ENCODE measurements at regions not wholly inside any gene's neighbourhood (a gene's known extent, or its start where the extent isn't known, plus 50 kb on each side); places are given as distances from the start of the nearest gene placed in this dataset.
"Not testable (repeated sequence)": the region's sequence is repeated elsewhere in the genome, so short reads cannot be mapped to it uniquely, and the experiment has no call there.

DNA sequence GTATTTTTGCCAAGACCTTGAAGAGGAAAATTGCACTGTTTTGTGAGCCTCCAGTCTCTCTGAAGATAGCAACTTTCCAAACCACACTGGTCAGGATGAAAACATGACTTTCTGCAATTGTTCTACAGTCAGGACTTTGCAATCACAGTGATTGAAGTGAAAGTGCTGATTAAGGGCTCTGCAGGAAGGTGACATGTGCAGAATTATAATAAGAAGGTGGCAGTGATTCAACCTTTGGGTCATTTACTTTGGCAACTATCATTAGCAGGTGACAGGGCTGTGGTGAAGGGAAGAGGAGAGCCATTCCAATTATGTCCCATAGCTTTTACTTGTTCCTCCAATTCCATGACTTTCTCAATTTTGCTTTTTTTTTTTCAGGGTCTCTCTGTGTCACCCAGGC, 350.0 kb upstream of the FZD8 start:
- no peaks in the 10 kb centered on the region for H3K36me3 Mint-ChIP-seq (ENCODE audit: low read depth)
- intact Hi-C loops (cut with micrococcal nuclease) = no loop called here
- no peak overlapping the region for H3K27ac Mint-ChIP-seq
- TF ChIP-seq, protein P1, sequence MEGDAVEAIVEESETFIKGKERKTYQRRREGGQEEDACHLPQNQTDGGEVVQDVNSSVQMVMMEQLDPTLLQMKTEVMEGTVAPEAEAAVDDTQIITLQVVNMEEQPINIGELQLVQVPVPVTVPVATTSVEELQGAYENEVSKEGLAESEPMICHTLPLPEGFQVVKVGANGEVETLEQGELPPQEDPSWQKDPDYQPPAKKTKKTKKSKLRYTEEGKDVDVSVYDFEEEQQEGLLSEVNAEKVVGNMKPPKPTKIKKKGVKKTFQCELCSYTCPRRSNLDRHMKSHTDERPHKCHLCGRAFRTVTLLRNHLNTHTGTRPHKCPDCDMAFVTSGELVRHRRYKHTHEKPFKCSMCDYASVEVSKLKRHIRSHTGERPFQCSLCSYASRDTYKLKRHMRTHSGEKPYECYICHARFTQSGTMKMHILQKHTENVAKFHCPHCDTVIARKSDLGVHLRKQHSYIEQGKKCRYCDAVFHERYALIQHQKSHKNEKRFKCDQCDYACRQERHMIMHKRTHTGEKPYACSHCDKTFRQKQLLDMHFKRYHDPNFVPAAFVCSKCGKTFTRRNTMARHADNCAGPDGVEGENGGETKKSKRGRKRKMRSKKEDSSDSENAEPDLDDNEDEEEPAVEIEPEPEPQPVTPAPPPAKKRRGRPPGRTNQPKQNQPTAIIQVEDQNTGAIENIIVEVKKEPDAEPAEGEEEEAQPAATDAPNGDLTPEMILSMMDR (IDR thresholded peaks at IDR 0.05) = no peak
- no peak overlapping the region for H3K4me3 Mint-ChIP-seq
- ChIA-PET CTCF (no interaction called here), POLR2A (no interaction called here)
- DNase-seq (no peak), ATAC-seq (ENCODE audit: low read depth) (no peak)
- H3K9me3 Mint-ChIP-seq = peaks cover 2% of the 10 kb centered on the region
- no peaks in the 10 kb centered on the region for H3K4me1 Mint-ChIP-seq
- H3K27me3 Mint-ChIP-seq = no peaks in the 10 kb centered on the region

DNA sequence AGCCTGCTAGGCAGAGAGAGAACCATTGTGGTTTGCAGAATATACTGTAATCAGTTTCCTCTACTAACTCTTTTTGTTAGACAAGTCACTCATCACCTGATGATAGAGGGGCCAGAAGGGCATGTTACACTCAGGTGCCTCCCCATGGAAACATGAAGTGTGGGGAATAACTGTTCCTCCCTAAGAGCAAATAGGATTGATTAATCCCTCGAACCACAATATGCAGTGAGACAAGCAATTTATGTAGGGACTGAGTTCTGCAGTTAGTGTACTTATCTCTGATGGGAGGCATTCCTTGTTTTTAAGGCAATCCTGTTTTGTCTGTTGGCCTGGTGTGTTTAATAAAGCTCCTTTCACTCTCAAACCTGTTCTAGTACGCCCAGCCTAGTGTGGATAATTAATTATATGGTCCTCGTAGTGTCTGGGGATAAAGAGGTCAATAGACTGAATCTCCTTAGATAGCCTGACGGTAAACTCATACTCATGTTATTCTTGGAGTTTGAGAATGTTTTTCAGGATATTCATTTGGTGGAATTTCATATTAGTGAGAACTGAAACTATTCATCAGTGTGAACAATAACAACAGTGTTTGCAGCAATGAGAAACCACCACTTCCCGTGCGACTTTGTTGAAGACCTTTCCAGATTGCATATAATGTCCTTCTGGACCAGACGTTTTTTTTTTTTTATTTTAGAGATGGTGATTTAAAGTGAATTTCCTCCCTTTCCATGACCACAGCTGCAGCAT, 344.8 kb upstream of the FZD8 start:
- ATAC-seq (ENCODE audit: low read depth) (no peak), DNase-seq (no peak)
- POLR2A ChIA-PET = no interaction called here
- Mint-ChIP-seq H3K9me3 (peaks cover 2% of the 10 kb centered on the region), H3K4me3 (no peak overlapping the region), H3K27me3 (no peaks in the 10 kb centered on the region), H3K4me1 (no peaks in the 10 kb centered on the region), H3K27ac (no peak overlapping the region), H3K36me3 (ENCODE audit: low read depth) (no peaks in the 10 kb centered on the region)
- TF ChIP-seq, protein P1 (IDR thresholded peaks at IDR 0.05) = no peak
- intact Hi-C loops (cut with micrococcal nuclease) = no loop called here
- CTCF ChIA-PET = no interaction called here

DNA sequence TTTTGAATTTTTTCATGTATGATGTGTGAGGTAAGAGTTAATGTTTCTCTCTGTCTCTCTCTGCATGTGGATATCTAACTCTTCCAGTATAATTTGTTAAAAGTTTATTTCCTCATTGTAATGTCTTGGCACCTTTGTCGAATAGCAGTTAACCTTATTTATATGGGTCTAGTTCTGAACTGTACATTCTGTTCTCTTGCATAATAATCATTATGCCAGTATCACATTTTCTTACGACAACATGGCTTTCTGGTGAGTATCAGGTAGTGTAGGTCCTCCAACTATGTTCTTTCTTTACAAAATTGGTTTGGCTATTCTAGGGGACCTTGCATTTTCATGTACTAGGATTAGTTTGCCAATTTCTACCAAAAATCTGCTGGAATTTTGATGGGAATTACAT, 337.0 kb upstream of the FZD8 start:
- no peak for ATAC-seq (ENCODE audit: low read depth)
- no peaks in the 10 kb centered on the region for H3K4me1 Mint-ChIP-seq
- DNase-seq = no peak
- peaks cover 3% of the 10 kb centered on the region for H3K9me3 Mint-ChIP-seq
- H3K27ac Mint-ChIP-seq = no peak overlapping the region
- TF ChIP-seq, protein P1 (IDR thresholded peaks at IDR 0.05) = no peak
- H3K27me3 Mint-ChIP-seq = no peaks in the 10 kb centered on the region
- CTCF ChIA-PET = no interaction called here
- POLR2A ChIA-PET = no interaction called here
- no peaks in the 10 kb centered on the region for H3K36me3 Mint-ChIP-seq (ENCODE audit: low read depth)
- intact Hi-C loops (cut with micrococcal nuclease) = no loop called here
- no peak overlapping the region for H3K4me3 Mint-ChIP-seq

DNA sequence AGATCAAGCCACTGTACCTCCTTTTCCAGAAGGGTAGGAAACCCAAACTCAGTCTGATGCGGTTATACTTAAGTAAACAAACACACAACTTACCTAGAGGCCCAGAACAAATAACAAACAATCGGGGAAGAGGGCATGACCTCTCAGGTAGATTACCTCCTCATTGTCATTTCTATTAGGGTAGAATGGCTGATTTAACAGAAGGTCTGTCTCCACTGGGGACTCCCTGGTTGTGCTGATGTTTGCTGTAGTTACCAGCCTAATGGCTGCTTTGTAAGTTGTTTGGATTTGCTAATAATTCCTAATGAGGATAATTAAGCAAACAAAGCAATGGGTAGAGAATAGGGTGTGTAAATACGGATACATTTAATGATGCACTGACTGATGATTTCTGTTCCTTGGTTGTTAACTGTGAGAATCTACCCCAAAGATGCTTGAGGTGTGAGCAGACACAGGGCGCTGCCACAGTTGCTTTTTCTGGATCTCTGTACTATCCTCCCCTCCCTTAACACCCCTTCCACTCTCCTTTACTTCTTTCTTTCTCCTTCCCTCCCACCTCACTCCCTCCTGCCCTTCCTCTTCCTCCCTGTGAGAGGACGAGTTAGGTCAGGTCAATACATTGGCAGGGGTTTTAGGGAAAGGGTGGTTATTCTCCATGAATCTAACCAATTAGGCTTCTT, 332.0 kb upstream of the FZD8 start:
- CTCF ChIA-PET; H3K36me3 Mint-ChIP-seq (ENCODE audit: low read depth); H3K27me3 Mint-ChIP-seq; H3K4me3 Mint-ChIP-seq; H3K4me1 Mint-ChIP-seq; POLR2A ChIA-PET; intact Hi-C loops (cut with micrococcal nuclease); H3K27ac Mint-ChIP-seq; ATAC-seq (ENCODE audit: low read depth); H3K9me3 Mint-ChIP-seq; DNase-seq: not testable (repeated sequence)

DNA sequence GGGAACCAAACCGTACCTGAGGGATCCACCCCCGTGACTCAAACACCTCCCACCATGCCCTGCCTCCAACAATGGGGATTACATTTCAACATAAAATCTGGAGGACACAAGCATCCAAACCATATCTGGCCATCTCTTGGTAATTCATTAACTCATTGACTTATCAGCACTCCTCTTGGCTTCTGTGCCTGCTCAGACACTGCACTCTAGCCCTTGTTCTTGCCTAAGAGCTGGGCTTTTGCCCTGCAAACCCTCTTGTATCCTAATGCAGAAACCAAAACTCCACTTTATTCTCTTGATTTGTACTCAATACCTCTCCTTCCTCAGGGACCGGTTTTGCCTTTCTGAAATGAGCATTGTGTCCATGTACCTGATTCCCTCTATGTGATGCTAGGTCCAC, 330.2 kb upstream of the FZD8 start:
- Mint-ChIP-seq H3K4me1 (no peaks in the 10 kb centered on the region), H3K27ac (no peak overlapping the region), H3K27me3 (no peaks in the 10 kb centered on the region), H3K4me3 (no peak overlapping the region), H3K9me3 (peaks cover 4% of the 10 kb centered on the region), H3K36me3 (ENCODE audit: low read depth) (no peaks in the 10 kb centered on the region)
- intact Hi-C loops (cut with micrococcal nuclease) = no loop called here
- DNase-seq = no peak
- TF ChIP-seq, protein P1 (IDR thresholded peaks at IDR 0.05) = no peak
- ChIA-PET POLR2A (no interaction called here), CTCF (no interaction called here)
- ATAC-seq (ENCODE audit: low read depth) = no peak
